HTR-8/SVneo (cell line): ENCODE measurements at regions not wholly inside any gene's neighbourhood (a gene's known extent, or its start where the extent isn't known, plus 50 kb on each side); places are given as distances from the start of the nearest gene placed in this dataset.

Source experiments
- DNase-seq: peaks from one replicate; pipeline ENCODE4 v3.0.0; 2011; ENCODE audit warnings: low spot score, mixed read lengths; ENCODE audit not compliant: insufficient read length
- FAIRE-seq: peaks from 2 replicates; lab custom pipeline; 2011; peaks lifted over from hg19 to GRCh38; lab: Jason Lieb, UNC

DNA sequence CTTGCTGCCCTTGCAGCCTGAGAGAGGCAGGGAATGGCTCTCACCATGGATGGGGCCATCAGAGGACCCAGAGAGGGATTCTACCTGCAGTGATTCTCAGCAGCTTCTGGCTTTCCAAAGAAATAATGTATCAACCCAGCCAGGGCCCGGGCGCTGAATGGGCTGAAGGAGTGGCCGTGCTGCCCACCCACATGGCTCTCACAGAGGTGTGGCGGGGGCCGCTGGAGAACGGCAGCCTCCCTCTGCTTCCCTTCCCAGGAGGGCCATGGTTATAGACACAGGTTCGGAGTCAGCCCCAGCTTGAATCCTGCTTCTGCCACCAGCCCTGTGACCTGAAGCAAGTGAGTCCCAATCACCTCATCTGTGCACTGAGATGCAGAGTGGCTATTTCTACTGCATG is 82.7 kb downstream of the THAP12 start:
- FAIRE-seq: no peak
- no peak for DNase-seq

DNA sequence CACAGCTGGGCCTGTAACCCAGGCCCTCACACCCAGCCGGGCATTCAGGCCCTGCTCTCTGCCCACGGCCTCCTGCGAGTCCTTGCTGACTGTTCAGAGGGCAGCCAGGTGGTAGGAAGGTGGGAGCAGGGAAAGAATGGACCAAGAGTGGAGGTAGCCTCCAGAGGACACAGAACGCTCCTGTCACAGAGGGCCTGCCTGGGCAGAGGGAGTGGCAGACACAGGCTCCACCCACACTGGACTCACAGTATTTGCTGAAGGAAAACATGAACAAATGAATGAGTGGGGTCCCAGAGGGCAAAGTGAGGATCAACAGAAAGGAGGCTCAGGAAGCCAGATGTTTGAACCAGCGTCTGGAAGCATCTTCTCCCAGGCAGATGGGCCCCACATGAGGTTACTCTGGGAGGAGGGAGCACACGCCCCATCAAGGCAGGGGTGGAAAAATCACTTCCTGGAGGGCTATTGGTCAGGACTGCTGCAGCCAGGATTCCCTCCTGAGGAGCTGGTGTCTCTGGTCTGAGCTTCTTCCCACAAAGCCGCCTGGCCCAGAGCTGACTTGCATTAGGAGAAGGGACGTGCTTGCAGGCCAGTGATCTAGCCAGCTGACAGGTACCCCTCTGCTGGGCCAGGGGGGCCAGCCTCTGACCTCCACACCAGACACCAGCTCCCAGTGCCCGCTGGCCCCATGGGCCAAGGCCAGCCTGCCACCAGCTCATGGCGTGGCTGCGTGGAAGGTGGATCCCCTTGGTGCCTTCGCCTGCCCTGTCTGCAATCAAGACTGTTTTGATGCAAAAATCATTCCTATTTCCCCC is 84.0 kb downstream of the THAP12 start:
- DNase-seq (no peak), FAIRE-seq (no peak)

DNA sequence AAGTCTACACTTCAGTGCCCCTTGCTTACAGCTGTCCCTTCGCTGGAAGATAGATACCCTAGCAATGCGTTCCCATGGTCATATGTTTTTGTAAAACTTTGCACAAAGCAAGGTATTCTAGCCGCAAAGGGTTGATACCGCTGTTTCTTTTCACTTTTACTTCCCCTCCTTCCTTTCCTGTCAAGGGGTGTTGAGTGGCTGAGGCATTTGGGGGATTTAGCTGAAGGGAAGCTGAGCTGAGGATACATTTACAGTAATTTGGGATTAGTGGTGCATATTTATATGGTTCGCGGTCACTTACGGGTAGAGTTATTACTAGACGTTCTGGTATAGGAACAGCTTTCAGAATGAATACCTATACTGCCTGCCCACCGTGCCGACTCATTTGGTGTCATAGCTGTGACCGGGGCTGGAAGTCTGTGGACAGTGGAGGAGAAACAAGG is 86.9 kb upstream of the WNT11 start:
- DNase-seq (no peak), FAIRE-seq (no peak)

DNA sequence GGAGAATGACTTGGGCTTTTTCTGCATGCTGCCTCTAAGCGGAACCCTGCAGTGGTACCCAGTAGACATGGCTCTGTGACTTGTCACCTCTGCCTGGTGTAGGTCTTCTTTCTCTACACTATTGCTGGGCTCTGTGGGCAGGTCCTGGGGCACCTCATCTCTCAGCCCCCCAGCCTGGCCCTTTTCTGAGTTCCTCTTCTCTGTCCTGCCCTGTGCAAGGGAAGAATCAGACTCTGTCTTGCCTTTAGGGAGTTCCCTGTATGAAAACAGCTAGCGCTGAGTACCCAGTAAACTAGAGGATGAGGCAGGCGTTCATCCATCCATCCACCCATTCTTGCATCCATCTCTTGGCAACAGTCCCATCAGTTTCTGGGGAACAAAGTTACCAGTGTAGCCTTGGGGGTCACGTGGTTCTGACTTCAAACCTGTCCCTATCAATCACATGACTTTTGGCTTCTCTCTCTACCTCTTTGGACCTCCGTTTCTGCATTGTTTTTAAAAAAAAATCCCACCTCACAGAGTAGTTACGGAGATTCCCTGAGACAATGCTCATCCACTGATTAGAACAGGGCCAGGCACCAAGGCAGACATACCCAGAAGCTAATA is 86.4 kb upstream of the WNT11 start:
- DNase-seq: no peak
- FAIRE-seq: no peak

DNA sequence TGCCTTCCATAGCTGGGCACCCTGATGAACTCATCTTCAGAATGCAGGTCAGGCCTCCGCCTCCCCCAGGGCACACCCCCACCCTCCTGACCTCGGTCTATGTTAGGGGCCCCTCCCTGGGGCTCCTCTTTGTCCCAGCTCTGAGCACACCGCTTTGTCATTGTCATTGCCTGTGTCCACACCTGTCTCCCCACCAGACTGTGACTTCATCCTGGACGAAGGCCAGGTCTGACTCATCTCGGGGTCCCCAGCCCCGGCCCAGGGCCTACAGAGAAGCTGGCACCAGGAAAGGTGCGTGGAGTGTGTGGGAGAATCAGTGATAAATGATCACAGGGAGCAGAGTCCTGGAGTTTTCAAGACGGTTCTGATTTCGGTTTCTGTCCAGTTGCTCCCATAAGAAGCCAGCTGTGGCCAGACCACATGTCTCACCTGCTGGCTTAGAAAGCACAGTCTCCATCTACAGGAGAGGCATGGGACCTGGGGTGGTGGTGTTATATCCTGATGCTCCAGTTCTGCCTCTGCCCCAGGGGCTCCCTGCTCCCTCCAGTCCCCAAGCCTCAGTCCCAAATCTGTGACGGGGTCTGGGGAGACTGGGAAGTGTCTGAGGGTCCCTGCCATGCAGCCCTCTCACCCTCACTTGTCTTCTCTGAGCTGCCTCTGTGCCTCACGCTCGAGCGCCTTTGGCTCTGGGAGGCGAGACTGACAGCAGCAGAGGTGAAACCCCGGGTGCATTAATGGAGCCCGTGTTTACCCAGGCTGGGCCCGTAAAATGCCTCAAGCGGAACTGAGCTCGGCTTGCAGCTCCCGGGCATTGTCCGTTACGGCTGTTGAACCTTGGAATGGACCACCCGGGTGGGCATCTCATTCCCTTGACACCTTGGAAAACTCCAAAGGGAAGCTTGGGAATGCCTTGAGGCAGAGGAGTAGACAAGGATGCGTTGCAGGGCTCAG is 85.5 kb upstream of the WNT11 start:
- FAIRE-seq (no peak), DNase-seq (no peak)

DNA sequence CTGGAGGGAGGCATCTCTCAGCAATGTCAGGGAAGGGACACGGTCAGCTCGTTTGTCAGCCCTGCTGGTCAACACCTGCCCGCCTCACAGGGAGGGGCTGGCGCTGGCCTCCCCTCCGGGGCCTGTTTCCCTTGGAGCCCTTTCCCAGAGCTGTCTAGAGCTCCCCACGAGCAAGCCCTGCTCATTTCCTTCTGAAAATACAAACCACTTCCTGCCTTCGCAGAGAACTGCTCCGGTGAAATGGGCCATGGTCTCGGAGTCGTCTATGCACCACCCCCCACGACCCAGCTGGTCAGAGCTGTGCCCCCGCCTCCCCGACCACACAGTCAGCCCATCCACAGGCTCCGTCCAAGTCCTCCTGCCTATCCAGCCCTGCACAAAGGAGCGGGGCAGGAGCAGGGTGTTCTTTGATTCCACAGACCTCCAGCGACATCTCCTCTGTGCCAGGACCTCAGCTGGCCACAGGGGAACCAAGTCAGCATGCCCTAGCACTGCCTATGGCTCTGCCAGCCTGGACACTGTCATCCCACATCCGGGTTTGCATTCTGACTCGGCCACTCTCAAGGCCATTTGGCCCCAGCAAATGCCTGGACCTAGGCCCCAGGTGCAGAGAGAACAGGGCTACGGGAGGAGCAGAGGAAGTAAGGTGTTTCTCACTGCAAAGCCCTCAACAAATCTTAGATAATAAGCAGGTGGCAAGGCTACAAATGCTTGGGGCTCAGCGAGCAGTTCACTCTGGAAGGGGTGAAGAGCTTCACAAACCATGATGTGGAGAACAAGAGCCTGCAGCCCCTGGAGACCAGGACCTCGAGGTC is 82.1 kb upstream of the WNT11 start:
- DNase-seq (no peak), FAIRE-seq (no peak)

DNA sequence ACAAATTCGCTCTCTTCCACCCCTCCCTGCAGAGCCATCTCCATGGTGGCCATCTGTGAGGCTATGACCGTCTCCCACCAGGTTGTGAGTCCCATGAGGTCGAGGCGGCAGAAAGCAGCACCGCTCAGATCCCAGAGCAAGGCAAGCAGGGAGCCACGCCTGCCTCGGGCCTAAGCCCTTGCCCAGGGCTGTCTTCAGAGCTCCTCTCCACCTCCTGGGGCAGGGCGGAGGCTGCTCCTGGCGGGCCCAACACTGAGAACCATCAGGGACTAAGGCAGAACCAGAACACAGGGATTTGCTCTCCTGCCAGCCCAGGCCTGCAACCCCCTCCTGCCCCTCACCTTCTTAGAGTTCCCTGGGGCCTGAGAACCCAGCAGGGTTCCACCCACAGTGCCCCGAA is 80.9 kb upstream of the WNT11 start:
- no peak for FAIRE-seq

DNA sequence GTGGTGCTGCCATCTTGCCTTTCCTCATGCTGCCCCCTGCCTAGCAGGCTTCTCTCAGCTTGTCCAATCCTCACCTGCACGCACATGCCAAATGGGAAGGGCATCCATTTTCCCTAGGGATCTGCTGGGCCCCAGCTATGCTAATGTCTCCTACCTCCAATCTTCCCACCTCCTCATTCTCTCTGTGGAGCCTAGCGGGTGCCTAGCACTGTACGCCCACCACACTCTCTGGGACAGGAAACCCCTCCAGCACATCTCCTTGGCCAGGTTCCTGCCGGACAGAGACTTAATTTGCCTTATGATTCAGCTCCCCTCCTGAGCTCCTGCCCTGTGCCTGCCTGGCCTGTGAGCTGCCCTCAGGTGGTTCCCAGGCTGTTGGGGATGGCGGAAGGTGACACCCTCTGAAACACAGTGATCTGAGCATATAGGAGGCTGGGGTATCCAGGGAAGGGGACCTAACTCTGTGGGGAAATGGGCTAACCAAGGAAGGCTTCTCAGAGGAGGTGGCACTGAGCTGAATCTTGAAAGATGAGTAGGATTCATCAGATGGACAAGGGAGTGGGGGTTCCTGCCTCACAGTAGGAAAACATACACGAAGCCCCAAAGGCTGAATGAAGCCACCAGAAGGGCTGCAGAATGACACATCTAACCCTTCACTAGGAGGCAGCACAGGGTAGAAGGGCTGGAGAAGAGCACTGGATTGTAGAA is 79.2 kb upstream of the WNT11 start:
- DNase-seq: no peak
- peak; percentile 20 for FAIRE-seq

More for the DNA sequence above, 80.9 kb upstream of the WNT11 start:
- DNase-seq: no peak

DNA sequence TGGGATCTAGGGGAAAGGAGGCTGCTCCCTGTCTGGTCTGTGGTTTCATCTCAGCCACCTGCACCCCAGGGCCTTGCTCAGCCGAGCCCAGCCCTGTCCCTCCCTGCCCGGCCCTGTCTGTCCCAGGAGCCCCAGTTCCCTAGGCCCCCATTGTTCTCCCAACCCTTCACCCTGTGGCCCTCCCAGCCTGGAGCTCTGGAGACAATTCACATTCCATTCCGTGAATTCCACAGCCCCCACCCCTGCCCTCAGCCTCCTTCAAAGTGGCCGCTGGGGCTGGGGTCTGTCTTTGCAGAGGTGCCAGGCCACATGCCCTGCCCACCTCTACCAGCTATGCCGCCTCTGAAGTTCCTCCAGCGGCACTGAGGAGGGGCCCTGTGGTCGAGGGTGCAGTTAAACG is 77.9 kb upstream of the WNT11 start:
- FAIRE-seq: no peak
- no peak for DNase-seq

DNA sequence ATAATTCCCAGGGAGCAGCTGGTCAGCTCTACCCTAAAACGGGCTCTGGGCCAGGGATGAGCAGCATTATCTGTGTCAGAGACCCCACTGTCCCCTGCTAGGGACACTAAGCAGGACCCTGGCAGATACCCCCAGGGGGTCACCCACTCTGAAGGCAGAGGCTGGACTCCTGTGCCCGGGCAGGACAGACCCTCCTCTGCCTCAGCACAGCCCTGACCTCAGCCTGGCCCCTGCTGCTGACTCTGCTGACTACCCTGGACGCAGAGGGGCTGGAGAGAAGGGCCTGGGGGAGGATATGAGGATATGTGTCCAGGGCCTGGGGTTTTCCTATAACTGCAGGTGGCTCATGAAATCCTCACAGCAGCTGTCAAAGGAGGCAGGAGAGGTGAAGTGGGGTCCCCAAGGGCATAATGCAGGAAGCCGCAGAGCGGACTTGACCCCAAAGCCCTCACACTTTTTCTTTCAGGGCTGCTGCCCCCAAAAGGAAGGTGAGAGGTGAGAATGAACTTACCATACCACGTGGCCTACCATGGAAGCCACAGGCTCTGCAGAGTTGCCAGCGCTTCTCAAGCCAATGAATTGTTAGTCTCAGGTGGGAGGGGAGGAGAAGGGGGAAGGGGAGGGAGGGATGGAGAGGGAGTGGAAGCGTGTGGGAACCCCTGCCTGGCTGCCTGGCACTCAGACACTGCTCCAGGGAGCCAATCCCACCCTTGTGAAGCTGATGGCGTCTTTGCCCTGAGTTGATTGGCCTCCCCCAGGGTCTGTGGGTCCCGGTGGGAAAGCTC is 76.7 kb upstream of the WNT11 start:
- DNase-seq (no peak), FAIRE-seq (no peak)

DNA sequence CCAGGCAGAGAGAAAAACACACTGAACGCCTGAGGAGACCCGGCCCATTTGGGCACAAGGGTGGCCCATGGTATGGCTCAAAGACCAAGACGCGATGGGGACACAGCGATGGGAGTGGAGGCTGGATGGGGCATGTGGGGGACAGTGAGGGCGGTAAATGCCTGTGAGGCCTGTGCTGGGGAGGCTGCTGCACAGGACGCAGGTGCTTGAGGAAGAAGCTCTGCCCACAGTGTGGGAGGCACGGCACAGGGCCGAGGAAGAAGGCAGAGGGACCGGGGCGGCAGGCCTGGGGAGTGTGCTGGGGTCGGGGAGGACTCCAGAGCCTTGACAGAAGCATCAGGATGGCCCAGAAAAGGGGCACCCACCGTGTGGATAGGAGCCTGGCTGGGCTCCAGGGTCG is 75.9 kb upstream of the WNT11 start:
- FAIRE-seq: no peak
- DNase-seq: no peak

DNA sequence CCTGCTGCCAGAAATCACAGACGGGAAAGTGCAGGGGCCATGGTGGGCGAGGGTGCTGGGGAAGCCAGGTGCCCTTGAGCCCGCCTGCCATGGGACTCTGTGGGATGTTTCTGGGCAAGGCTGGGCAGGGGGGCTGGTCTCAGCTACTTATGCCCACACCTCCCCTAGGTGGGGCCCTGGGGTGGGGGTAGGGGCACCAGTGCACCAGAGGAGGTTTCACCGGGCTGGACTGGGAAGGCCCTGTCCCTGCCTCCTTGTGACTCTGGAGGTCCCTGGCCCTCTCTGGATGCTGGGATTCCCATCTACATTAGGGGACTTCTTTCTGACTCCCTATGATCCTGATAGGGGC is 75.2 kb upstream of the WNT11 start:
- no peak for FAIRE-seq
- no peak for DNase-seq

DNA sequence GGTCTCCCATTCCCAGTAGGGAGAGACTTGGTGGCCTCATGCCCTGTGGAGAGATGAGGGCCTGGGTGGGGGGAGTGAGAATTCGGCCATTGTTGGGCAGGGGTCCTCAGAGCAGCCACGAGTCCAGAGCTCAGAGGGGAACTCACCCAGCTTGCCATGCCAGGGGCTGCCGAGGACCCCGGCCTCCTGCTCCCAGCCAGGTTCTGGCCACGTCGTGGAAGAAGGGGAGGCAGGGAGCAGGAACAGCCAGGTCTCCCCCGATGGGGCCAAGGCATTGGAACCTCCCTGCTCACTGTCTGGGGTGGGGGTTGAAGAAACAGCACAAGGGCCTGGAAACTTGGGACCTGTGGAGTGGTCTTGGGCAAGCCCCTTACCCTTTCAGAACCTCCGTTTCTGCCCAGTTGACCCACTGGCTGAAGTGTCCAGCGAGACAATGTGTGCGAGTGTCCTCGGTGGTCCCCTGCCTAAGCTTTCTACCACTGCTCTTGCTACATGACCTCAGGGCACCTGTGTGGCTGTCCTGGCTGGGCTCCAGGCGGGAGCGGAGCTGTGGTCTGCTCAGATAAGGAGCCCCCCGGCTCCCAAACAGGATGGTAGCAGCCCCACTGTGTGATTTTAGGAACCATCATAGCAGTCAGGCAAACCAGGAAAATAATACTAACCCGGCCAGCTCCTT is 74.7 kb upstream of the WNT11 start:
- FAIRE-seq: no peak
- DNase-seq: no peak

DNA sequence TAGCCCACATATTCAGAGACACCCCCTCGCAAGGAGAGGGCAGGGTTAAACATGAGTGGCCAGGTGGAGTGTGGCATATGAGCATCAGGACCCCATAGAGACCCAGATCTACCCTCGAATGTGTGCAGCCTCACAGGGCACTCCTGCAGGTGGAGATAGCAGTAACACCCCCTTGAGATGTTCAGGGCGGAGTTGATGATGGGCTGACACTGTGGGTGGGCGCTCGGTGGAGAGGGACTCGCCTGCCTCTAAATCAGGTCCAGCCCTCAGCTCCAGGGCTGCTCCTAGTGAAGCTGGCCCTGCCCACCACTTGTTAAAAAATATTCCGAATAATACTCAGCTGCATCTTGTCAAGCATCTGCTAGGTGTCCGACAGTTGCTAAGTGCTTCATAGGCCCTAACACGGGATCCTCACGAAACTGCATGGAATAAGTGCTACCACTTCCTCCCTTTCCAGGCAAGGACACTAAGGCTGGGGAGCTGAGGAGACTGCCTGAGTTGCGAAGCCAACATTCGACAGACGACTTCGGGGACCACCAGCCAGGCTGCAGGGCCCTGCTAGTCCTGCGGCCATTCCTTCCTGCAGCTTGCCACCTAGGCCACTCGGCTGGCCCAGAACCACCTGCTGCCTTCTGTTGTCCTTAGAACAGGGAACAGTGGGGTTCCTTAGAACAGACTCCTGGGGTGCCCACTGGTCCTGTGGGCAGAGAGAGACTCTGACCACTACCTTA is 74.0 kb upstream of the WNT11 start:
- FAIRE-seq (no peak), DNase-seq (no peak)

DNA sequence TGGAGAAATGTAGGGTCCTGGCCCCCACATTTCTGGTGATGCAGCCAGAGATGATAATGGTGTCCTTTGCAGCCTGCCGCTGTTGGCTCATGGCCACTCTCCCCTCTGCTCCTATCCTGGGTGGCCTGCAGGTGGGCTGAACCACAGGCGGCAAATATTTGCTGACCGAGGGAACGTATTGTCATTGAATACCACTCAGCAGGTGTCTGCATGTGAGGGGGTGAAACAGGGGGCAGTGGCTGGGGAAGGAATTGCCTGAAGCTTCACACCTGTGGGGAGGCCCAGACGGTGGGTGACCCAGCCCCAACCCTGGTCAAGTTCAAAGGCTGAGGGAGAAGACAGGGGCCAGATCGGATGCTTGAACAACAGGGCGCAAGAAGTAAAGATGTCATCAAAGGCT is 73.3 kb upstream of the WNT11 start:
- no peak for DNase-seq
- FAIRE-seq: peak; percentile 23

DNA sequence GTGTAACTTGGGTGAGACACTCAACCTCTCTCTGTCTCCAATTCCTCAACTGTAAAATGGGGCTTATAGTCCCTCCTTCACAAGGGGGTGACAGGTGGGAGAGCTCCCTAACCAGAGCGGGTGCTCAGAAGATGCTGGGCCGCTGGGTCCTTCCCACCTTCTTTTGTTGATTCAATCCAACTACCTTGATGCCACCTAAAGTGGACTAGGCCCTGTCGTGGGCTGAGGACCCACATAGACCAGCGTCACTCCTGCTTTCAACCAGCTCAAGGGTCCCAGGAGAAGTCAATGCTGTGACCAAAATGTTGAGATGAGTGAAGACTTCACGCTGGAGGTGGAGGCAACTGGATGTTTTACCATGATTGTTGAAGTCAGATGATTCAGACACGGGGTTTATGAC is 72.7 kb upstream of the WNT11 start:
- no peak for DNase-seq
- FAIRE-seq: peak; percentile 59

DNA sequence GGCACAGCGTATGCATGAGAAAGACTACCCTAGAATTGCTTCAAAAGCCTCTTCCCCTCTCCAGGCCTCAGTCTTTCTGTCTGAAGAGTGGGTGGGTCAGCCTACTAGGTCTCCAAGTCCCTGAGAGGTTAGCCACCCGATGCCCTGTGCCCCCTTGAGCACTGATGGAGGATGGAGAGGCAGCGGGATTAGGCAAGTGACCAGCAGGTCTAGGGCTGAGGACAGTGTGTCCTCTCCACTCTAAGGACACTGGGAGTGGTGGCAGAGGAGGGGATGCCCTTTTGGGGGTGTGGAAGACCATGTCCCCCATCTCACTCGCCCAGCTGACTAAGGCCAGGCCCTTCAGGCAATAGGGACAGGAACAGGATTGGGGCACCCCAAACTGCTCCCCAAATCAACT is 72.2 kb upstream of the WNT11 start:
- DNase-seq (no peak), FAIRE-seq (peak; percentile 40)
